ENCODE measurements at regions not wholly inside any gene's neighbourhood (a gene's known extent, or its start where the extent isn't known, plus 50 kb on each side); places are given as distances from the start of the nearest gene placed in this dataset.
A peak's percentile ranks its signal among the peaks of the same experiment; 100 is the strongest.

DNA sequence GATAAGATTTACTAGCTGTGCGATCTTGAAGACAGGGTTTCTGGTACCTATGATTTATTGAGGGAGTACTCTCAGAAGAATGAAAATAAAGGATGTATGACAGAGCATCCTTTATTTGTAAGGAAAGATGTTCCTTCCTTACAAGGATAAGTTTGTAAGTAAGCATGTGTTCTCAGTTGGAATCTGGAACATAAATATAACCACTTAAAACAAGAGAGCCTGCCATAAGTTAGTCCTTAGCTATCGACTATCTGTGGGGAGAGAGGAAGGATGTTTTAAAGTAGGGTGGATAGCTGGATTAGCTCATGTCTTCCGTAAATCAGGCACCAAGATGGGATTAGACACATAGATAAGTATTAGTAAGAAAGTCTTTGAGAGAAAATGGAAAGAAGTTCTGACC is 192.6 kb upstream of the CARD18 start:
- DNase-seq: no peak

GRCh38 chr11:105328061-105328460 is 188.5 kb upstream of the CARD18 start:
- DNase-seq: no peak

DNA sequence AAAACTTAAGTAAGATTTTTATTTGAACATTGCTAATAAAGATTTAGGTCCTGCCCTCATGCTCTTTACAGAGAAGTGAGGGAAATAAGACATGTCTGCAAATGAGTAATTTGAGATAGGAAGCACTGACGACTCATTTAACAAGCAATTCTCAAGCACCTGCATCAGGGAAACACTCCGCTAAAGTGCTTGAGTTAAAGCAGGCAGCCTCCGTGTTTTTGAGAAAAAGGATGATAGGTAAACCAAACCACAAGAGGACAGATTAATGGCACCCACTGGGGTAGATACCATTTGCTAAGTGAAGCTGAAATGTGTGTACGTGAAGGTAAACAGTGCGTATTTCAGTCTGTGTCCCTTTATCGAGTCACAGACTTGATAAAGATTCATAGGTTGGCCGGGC is 184.6 kb upstream of the CARD18 start:
- no peak for DNase-seq

- no peak for DNase-seq
These were observed 182.1 kb upstream of the CARD18 start for GRCh38 chr11:105321696-105322095.

DNA sequence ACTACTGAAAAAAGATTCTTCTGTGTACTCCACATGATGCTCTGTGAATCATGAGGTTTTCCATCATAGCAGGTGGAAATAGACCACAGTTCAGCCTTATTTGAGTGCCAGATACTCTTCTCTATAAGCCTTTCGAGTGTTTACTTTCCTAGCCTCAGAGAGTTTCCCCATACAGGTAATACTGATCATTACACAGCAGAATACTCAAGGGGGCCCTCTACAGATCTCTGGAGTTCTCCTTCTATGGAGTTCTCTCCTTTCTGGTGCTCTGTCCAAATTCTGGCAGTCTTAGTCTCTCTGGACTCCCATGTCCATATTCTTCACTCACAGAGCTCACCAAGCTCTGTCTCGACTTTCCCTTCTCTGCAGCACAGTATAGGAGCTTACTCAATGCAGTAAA is 175.7 kb upstream of the CARD18 start:
- no peak for DNase-seq

GRCh38 chr11:105312266-105312665 is 172.7 kb upstream of the CARD18 start:
- DNase-seq: no peak

- no peak for DNase-seq
These were observed 159.1 kb upstream of the CARD18 start for GRCh38 chr11:105298630-105299029.

DNA sequence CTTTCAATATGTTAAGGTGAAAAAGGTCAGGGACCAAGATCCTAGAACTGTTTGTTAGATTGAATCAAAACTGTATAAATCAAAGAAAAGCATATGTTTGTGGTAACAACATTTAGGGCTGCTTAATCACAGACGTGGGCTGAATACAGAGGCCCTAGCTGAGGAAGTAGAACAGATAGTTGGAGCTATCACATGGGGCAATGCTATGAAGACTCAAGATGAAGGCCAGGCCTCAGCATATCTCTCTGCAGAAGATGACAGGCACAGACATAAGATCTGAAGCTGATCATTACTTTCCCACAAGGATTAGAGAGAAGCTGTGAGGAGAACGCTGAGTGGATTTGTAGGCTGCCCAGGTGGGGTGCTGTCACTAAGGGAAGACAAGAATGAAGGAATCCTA is 158.6 kb upstream of the CARD18 start:
- DNase-seq: no peak

DNA sequence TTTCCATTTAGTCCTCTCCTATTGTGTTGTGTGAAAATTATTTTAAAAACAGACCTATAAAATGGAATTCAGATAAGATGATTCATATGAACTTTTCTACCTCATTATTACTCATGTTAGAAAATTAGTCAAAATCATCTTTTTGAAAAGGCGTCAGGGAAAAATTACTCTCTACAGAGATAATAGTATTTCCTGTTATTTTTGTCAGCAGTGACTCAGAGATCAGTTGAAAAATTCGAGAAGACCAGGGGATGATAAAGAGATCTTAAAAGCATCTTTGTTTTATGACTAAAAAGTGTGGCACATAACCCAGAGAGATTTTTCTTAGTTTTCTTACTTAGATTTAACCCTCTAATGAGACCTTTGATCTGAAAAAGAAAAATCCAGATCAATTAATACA is 157.9 kb upstream of the CARD18 start:
- DNase-seq: no peak

DNA sequence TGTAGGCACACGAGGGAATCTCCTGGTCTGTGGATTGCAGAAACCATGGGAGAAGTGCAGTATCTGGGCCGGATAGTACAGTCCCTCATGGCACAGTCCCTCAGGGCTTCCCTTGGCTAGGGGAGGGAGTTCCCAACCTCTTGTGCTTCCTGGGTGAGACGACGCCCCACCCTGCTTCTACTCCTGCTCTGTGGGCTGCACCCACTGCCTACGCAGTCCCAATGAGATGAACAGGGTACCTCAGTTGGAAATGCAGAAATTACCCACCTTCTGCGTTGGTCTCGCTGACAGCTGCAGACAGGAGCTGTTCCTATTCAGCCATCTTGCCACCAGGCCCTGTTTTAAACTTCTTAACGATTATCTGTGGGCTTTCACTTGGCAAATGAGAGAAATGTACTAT is 157.2 kb upstream of the CARD18 start:
- no peak for DNase-seq

- no peak for DNase-seq
These were observed 156.8 kb upstream of the CARD18 start for GRCh38 chr11:105296386-105296785.

- DNase-seq: no peak
These were observed 143.1 kb upstream of the CARD18 start for GRCh38 chr11:105282658-105283057.

GRCh38 chr11:105274631-105275030 is 135.1 kb upstream of the CARD18 start:
- no peak for DNase-seq

DNA sequence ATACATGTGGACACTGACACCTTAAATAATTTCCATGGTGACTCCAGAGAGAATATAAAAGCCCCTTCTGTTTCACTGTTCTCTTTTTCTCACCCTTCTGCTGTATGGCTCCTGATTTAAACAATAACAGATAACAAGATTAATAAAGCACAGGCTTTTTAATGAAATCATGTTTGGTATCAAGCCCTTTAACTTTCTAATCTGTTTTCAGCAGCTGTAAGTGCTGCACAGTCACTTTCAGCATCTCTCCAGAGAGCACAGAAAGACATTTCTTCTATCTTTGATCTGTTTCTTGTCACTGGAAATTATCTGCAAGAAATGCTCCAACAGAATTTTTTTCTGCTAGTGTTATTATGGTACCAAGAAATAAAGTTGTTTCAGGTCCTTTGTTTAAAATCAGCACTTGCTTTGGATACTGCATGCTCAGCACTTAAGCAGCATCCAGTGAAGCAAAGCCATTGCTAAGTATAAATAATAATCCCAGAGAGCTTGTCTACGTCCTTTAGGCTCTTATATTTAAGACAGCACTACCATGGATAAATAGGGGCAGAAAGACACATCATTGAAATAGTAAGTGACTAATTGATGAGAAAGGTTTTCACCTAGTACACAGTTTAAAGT is 134.2 kb upstream of the CARD18 start:
- DNase-seq: no peak

GRCh38 chr11:105269862-105270261 is 130.3 kb upstream of the CARD18 start:
- DNase-seq: no peak

DNA sequence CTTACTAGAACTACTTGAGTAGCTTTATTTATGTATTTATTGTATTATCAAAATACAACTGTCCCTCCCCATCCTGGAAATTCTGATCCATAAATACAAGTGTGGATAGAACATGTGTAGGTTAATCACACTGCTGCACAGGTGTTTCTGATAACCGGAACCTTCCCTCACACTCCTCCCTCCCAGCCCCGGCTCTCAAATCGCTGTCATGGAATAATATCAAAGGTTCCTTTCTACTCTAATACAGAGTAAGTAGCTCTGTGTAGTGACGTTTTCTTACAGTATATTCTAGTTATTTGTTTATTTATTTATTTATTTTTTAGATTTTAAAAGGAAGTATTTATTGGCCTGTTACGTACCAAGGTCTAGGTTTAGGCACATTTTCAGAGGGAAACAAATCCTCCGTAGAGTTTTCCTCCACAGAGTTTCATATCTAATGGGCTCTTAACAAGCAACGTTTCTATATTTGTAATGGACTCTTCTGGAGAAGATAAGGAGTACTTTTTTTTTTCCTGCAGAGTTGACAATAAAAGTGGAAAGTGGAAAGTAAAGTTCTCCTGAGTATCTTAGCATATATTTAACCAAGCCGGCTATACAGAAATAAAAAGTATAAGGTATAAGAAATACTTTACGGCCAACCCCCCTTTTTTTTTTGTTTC is 129.0 kb upstream of the CARD18 start:
- no peak for DNase-seq

GRCh38 chr11:105265845-105266244 is 126.3 kb upstream of the CARD18 start:
- DNase-seq: no peak

GRCh38 chr11:105260976-105261375 is 121.4 kb upstream of the CARD18 start:
- no peak for DNase-seq

- DNase-seq: no peak
These were observed 106.3 kb upstream of the CARD18 start for GRCh38 chr11:105245781-105246315.

DNA sequence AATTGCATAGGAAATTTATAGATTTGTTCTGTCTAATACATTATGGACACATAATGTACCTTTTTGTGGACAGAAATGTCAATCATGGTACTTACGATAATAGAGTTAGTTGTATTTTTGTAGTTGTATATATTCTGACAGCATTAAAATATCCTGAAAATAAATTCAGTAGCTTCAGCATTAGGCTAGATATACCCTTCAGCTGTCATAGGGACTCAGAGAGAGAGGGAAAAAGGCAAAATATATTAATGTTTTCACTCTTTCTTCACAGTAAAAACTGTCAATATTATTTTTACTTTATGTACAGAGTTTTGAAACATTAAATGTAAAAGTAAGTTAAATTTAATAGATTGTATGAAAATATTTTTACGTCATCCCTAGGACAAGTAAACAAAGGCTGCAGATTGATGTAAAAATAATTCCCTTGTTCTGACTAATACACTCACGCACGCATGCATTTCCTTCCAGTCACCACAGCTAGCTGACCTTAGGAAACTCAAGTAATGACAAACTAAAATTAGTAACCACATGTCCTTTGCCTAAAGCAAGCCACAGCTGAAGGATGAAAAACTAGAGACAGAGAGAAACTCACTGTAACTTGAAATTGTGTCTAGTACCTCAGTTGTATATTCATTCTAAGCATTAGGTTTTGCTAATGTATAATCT is 104.7 kb upstream of the CARD18 start:
- DNase-seq: peak; percentile 7

DNA sequence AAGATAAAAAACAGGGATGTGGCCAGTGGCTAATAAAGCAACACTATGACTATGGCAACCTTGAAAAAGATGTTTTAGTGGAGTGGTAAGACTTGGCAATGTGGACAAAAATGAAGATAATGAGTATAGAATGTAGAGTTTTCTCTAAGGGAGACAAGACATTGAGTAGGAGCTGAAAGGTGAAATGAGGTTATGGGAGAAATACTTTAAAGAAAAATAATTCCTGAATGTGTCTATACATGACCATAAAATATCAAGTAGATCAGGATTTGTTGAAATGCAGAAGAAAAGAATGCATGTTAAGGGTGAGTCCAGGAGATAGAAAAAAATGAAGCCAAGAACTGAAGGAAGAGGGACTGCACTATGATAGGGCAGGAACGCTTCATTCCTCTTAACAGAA is 101.6 kb upstream of the CARD18 start:
- no peak for DNase-seq

DNA sequence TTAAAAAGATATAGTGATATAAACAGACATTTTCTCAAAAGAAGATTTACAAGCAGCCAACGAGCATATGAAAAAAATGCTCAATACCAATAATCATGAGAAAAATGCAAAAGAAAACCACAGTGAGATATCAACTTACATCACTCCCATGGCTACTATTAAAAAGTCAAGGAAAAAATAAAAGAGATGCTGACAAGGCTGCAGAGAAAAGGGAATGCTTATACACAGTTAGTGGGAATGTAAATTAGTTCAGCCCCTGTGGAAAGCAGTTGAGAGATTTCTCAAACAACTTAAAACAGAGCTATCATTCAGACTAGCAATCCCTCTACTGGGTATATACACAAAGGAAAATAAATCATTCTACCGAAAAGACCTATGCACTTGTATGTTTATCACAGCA is 97.1 kb upstream of the CARD18 start:
- no peak for DNase-seq

- DNase-seq: no peak
These were observed 93.7 kb upstream of the CARD18 start for GRCh38 chr11:105233285-105233684.

- no peak for DNase-seq
These were observed 92.5 kb upstream of the CARD18 start for GRCh38 chr11:105232021-105232420.
